Gastrocnemius medialis (tissue), 4 donors: ENCODE measurements at regions not wholly inside any gene's neighbourhood (a gene's known extent, or its start where the extent isn't known, plus 50 kb on each side); places are given as distances from the start of the nearest gene placed in this dataset.

Experiments
- ATAC-seq, 2 donors: fragments of 150-250 bp; one replicate each; pipeline ENCODE4 v1.9.1; 2016
- DNase-seq, 2 donors: peaks; one replicate each; pipeline ENCODE4 v3.0.0-alpha.2; 2019
- H3K27ac ChIP-seq, 4 donors: fragments of 200-600 bp; sonication (generic); 1 replicate in 1 of 4; 2 replicates in 3 of 4; pipeline ENCODE4 v1.5.1; 2016 to 2018; ENCODE audit warnings: mild to moderate bottlenecking in 2 of 4, moderate library complexity in 1 of 4
- H3K27me3 ChIP-seq, 3 donors: fragments of 200-600 bp; sonication (generic) in 2 of 3; 1 replicate in 1 of 3; 2 replicates in 2 of 3; pipeline versions ENCODE4 v1.5.1 to v1.6.0; 2016 to 2019; ENCODE audit warnings: mild to moderate bottlenecking in 1 of 3, moderate library complexity in 1 of 3
- H3K36me3 ChIP-seq, 2 donors: fragments of 200-600 bp; sonication (generic) in 1 of 2; one replicate each; pipeline ENCODE4 v1.5.1; 2017 to 2018
- H3K4me1 ChIP-seq, 2 donors: fragments of 200-600 bp; sonication (generic) in 1 of 2; one replicate each; pipeline ENCODE4 v1.5.1; 2016 to 2017; ENCODE audit warnings: mild to moderate bottlenecking in 2 of 2
- H3K4me3 ChIP-seq, 4 donors: fragments of 200-600 bp; sonication (generic) in 3 of 4; 1 replicate in 1 of 4; 2 replicates in 3 of 4; pipeline ENCODE4 v1.5.1; 2016 to 2019; ENCODE audit warnings: mild to moderate bottlenecking in 2 of 4
- H3K9me3 ChIP-seq, 3 donors: fragments of 200-600 bp; sonication (generic) in 2 of 3; 1 replicate in 1 of 3; 2 replicates in 2 of 3; pipeline ENCODE4 v1.5.1; 2016 to 2019
- CTCF ChIP-seq, 5 experiments: fragments of 450-650 bp in 3 of 5; fragments of 200-600 bp in 2 of 5; sonication (generic) in 2 of 5; IDR thresholded peaks in 4 of 5; conservative IDR thresholded peaks in 1 of 5; 1 replicate in 4 of 5; 2 replicates in 1 of 5; pipeline ENCODE4 v1.5.1; 2016 to 2019; ENCODE audit warnings: antibody characterized with exemption in 5 of 5, mild to moderate bottlenecking in 3 of 5, moderate library complexity in 3 of 5
- POLR2A ChIP-seq, 2 donors: fragments of 450-650 bp; IDR thresholded peaks; one replicate each; pipeline ENCODE4 v1.6.1; 2017; ENCODE audit warnings: antibody characterized with exemption in 2 of 2, mild to moderate bottlenecking in 2 of 2, moderate library complexity in 2 of 2
- in situ Hi-C, 4 donors: fragments of 200-750 bp; cut with MboI; loops; one replicate each; pipeline versions ENCODE4 v1.15.0 to v1.8.0; 2017; ENCODE audit warnings: low sequenced_read_pairs in 4 of 4
- intact Hi-C: fragments of 100-400 bp; cut with DNase I; formaldehyde crosslinking; loops from one replicate; pipeline ENCODE4 v1.15.1; 2023; ENCODE audit warnings: low total_unique reads

GRCh38 chr13:54366728-54367127 lies 1338.1 kb downstream of the OLFM4 start:
- Histone ChIP-seq H3K4me3 (no peak overlapping the region), H3K27ac (no peak overlapping the region), H3K36me3 (no peaks in the 10 kb centered on the region), H3K4me1 (no peaks in the 10 kb centered on the region), H3K27me3 (no peaks in the 10 kb centered on the region), H3K9me3 (no peaks in the 10 kb centered on the region)
- TF ChIP-seq CTCF (IDR thresholded peaks at IDR 0.05 in 4 of 5, conservative IDR thresholded peaks at IDR 0.05 in 1 of 5) (no peak), POLR2A (IDR thresholded peaks at IDR 0.05) (no peak)
- in situ Hi-C loops (no loop called here), intact Hi-C loops (no loop called here)
- DNase-seq (no peak), ATAC-seq (no peak)

GRCh38 chr13:54367639-54368271 lies 1339.1 kb downstream of the OLFM4 start:
- Histone ChIP-seq H3K9me3 (no peaks in the 10 kb centered on the region), H3K4me3 (no peak overlapping the region), H3K27ac (no peak overlapping the region), H3K4me1 (no peaks in the 10 kb centered on the region), H3K36me3 (no peaks in the 10 kb centered on the region), H3K27me3 (no peaks in the 10 kb centered on the region)
- ATAC-seq, result no peak
- intact Hi-C loops (no loop called here), in situ Hi-C loops (no loop called here)
- TF ChIP-seq POLR2A (IDR thresholded peaks at IDR 0.05), result no peak
- TF ChIP-seq CTCF (IDR thresholded peaks at IDR 0.05 in 4 of 5, conservative IDR thresholded peaks at IDR 0.05 in 1 of 5), result no peak
- no peak for DNase-seq

- Histone ChIP-seq H3K36me3 (no peaks in the 10 kb centered on the region), H3K4me3 (no peak overlapping the region), H3K27ac (no peak overlapping the region), H3K27me3 (no peaks in the 10 kb centered on the region), H3K4me1 (no peaks in the 10 kb centered on the region), H3K9me3 (no peaks in the 10 kb centered on the region)
- TF ChIP-seq CTCF (IDR thresholded peaks at IDR 0.05 in 4 of 5, conservative IDR thresholded peaks at IDR 0.05 in 1 of 5), result no peak
- TF ChIP-seq POLR2A (IDR thresholded peaks at IDR 0.05), result no peak
- in situ Hi-C loops, result no loop called here
- DNase-seq (no peak), ATAC-seq (no peak)
- intact Hi-C loops, result no loop called here
Observed at GRCh38 chr13:54368387-54368786, 1339.8 kb downstream of the OLFM4 start.

- Histone ChIP-seq H3K27me3 (no peaks in the 10 kb centered on the region), H3K27ac (no peak overlapping the region), H3K36me3 (no peaks in the 10 kb centered on the region), H3K9me3 (no peaks in the 10 kb centered on the region), H3K4me1 (no peaks in the 10 kb centered on the region), H3K4me3 (no peak overlapping the region)
- in situ Hi-C loops, result no loop called here
- TF ChIP-seq POLR2A (IDR thresholded peaks at IDR 0.05) (no peak), CTCF (IDR thresholded peaks at IDR 0.05 in 4 of 5, conservative IDR thresholded peaks at IDR 0.05 in 1 of 5) (no peak)
- ATAC-seq (no peak), DNase-seq (no peak)
- intact Hi-C loops, result no loop called here
Observed at GRCh38 chr13:54373211-54373610, 1344.6 kb downstream of the OLFM4 start.

- H3K4me1 ChIP-seq, result no peaks in the 10 kb centered on the region
- H3K9me3 ChIP-seq, result no peaks in the 10 kb centered on the region
- in situ Hi-C loops (no loop called here), intact Hi-C loops (no loop called here)
- no peak overlapping the region for H3K27ac ChIP-seq
- H3K27me3 ChIP-seq, result no peaks in the 10 kb centered on the region
- H3K36me3 ChIP-seq, result no peaks in the 10 kb centered on the region
- ATAC-seq (no peak), DNase-seq (no peak)
- no peak overlapping the region for H3K4me3 ChIP-seq
- TF ChIP-seq CTCF (IDR thresholded peaks at IDR 0.05 in 4 of 5, conservative IDR thresholded peaks at IDR 0.05 in 1 of 5), result no peak
- TF ChIP-seq POLR2A (IDR thresholded peaks at IDR 0.05), result no peak
Observed at GRCh38 chr13:54379461-54379860, 1350.8 kb downstream of the OLFM4 start.
